H1 (cell line): ENCODE measurements at regions not wholly inside any gene's neighbourhood (a gene's known extent, or its start where the extent isn't known, plus 50 kb on each side); places are given as distances from the start of the nearest gene placed in this dataset.

Experiments used
- CREB1 ChIP-seq: IDR thresholded peaks from 2 replicates; pipeline ENCODE4 v1.6.1; 2012; ENCODE audit warnings: inconsistent platforms
- EGR1 ChIP-seq: IDR thresholded peaks from 2 replicates; pipeline ENCODE4 v1.6.1; 2011; ENCODE audit warnings: low read depth, low read length, borderline replicate concordance
- POU5F1 ChIP-seq: IDR thresholded peaks from 2 replicates; pipeline ENCODE4 v1.6.1; 2011; ENCODE audit warnings: low read depth, mild to moderate bottlenecking, low read length, moderate library complexity
- RBBP5 ChIP-seq: IDR thresholded peaks from 2 replicates; pipeline ENCODE4 v1.7.1; 2012; ENCODE audit warnings: low read depth, mild to moderate bottlenecking, inconsistent platforms, low read length, moderate library complexity, borderline replicate concordance
- SIN3A ChIP-seq, 2 experiments: IDR thresholded peaks in 1 of 2; conservative IDR thresholded peaks in 1 of 2; 2 replicates each; pipeline ENCODE4 v1.6.1; 2011 to 2012; ENCODE audit warnings: low read length in 2 of 2, improper control_type of control experiment in 1 of 2, low read depth in 1 of 2, mild to moderate bottlenecking in 1 of 2
- SP4 ChIP-seq: IDR thresholded peaks from 2 replicates; pipeline ENCODE4 v1.6.1; 2012; ENCODE audit warnings: low read length, inconsistent platforms
- ZNF274 ChIP-seq: IDR thresholded peaks from 2 replicates; pipeline ENCODE4 v1.7.0; 2012; ENCODE audit warnings: low read length, borderline replicate concordance; ENCODE audit errors: extremely low read depth

GRCh38 chr5:42131081-42131480 is 206.0 kb downstream of the FBXO4 start (continued):
- TF ChIP-seq SIN3A (conservative IDR thresholded peaks at IDR 0.05 in 1 of 2, IDR thresholded peaks at IDR 0.05 in 1 of 2; ENCODE audit: low read depth in 1 of 2, low read length in 2 of 2) (no peak), CREB1 (no peak), ZNF274 (no peak), RBBP5 (no peak), SP4 (no peak), POU5F1 (no peak), EGR1 (no peak)
